ENCODE measurements at regions not wholly inside any gene's neighbourhood (a gene's known extent, or its start where the extent isn't known, plus 50 kb on each side); places are given as distances from the start of the nearest gene placed in this dataset.

DNA sequence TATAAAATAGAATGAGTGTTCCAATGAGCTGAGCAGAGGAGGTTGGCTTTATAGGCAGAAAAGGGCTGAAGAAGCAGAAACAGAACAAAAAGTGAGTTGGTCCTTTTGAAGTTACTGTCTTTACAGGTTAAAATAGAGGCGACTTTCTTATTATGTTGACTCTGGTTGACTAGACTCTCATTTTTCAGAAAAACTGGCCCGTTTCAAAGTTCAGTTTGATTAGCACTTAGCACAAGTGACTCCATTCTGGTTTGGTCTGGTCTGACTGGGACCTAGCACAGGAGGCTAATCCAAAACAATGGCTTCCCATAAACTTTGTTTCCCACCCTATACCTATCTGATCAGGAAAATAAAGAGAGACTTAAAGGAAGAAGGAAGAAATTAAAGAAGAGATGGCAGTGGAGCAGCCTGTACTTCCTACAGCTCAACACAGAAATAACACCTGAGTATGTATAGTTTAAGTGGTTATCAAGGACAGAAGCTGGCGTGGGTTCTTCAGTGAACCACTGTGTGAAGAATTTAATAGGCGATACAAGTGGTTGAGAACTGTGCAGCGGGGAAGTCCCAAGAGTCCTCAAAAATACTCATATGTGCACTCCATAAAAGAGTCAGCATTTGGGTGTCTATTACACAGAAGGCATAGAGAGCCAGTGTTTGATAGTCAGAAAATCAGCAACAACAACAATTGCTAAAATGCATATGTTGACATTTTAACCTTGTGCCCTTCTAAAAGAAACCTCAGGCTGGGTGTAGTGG, 554.8 kb upstream of the HTR2C start:
- no peaks in the 10 kb centered on the region for H3K4me1 ChIP-seq (ENCODE audit: control insufficient read depth, insufficient read depth, low read length)
- no peak overlapping the region for H3K4me3 ChIP-seq (ENCODE audit: low read depth, low read length)
- H3K27ac ChIP-seq (ENCODE audit: extremely low read depth, low read depth, low read length), result no peak overlapping the region
- ChIA-PET POLR2A (no interaction called here), CTCF (interaction anchor here (1.0 kb wide), 1 partner anchor 8 kb away, joined by 3 read pairs; no protein-coding TSS in a partner anchor)
- H3K9me3 ChIP-seq (ENCODE audit: control insufficient read depth, insufficient read depth, low read depth, low read length), result no peaks in the 10 kb centered on the region; the same call in 1 of the 2 replicates
- no peaks in the 10 kb centered on the region for H3K36me3 ChIP-seq (ENCODE audit: control insufficient read depth in 2 of 2, insufficient read depth in 1 of 2, low read length in 2 of 2)
- TF ChIP-seq RBAK (tag by site-specific recombination; IDR thresholded peaks at IDR 0.05) (no peak), ZNF404 (tag by site-specific recombination; IDR thresholded peaks at IDR 0.05) (no peak), EGR2 (tag by site-specific recombination; IDR thresholded peaks at IDR 0.05; ENCODE audit: low read depth) (no peak), ZNF2 (tag by site-specific recombination; IDR thresholded peaks at IDR 0.05) (no peak), YY2 (tag by site-specific recombination; IDR thresholded peaks at IDR 0.05) (no peak), ZNF747 (tag by site-specific recombination; IDR thresholded peaks at IDR 0.05) (no peak), KLF1 (tag by site-specific recombination; IDR thresholded peaks at IDR 0.05) (no peak), ZSCAN23 (tag by site-specific recombination; IDR thresholded peaks at IDR 0.05) (no peak), GLI2 (tag by site-specific recombination; IDR thresholded peaks at IDR 0.05; ENCODE audit: borderline replicate concordance, low read depth) (no peak)
- TF ChIP-seq, protein P1, sequence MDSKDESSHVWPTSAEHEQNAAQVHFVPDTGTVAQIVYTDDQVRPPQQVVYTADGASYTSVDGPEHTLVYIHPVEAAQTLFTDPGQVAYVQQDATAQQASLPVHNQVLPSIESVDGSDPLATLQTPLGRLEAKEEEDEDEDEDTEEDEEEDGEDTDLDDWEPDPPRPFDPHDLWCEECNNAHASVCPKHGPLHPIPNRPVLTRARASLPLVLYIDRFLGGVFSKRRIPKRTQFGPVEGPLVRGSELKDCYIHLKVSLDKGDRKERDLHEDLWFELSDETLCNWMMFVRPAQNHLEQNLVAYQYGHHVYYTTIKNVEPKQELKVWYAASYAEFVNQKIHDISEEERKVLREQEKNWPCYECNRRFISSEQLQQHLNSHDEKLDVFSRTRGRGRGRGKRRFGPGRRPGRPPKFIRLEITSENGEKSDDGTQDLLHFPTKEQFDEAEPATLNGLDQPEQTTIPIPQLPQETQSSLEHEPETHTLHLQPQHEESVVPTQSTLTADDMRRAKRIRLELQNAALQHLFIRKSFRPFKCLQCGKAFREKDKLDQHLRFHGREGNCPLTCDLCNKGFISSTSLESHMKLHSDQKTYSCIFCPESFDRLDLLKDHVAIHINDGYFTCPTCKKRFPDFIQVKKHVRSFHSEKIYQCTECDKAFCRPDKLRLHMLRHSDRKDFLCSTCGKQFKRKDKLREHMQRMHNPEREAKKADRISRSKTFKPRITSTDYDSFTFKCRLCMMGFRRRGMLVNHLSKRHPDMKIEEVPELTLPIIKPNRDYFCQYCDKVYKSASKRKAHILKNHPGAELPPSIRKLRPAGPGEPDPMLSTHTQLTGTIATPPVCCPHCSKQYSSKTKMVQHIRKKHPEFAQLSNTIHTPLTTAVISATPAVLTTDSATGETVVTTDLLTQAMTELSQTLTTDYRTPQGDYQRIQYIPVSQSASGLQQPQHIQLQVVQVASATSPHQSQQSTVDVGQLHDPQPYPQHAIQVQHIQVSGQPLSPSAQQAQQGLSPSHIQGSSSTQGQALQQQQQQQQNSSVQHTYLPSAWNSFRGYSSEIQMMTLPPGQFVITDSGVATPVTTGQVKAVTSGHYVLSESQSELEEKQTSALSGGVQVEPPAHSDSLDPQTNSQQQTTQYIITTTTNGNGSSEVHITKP (tag by site-specific recombination; IDR thresholded peaks at IDR 0.05), result no peak
- TF ChIP-seq, protein P2, sequence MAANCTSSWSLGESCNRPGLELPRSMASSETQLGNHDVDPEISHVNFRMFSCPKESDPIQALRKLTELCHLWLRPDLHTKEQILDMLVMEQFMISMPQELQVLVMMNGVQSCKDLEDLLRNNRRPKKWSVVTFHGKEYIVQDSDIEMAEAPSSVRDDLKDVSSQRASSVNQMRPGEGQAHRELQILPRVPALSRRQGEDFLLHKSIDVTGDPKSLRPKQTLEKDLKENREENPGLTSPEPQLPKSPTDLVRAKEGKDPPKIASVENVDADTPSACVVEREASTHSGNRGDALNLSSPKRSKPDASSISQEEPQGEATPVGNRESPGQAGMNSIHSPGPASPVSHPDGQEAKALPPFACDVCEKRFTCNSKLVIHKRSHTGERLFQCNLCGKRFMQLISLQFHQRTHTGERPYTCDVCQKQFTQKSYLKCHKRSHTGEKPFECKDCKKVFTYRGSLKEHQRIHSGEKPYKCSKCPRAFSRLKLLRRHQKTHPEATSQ (tag by site-specific recombination; IDR thresholded peaks at IDR 0.05), result no peak

DNA sequence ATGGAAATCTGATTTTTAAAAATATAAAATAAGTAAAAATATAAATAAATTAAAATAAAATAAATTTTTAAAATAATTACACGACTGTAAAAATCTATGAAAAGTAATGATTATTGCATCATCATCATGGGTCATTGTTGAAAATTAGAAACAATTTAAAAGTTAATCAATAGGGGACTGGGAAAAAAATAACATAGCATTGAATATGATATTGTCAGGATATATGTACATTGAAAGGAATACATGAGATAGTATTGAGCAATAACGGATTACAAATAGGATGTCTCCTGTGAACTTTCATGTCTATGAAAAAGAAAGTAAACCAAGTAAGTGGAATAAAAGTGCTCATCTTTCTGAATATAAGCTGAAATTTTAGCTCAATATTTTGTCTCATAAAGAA, 566.8 kb upstream of the HTR2C start:
- ChIA-PET CTCF (interaction anchor here (0.5 kb wide), 1 partner anchor 48 kb away, joined by 4 read pairs; no protein-coding TSS in a partner anchor), POLR2A (no interaction called here)
- Histone ChIP-seq H3K27ac (ENCODE audit: extremely low read depth, low read depth, low read length) (no peak overlapping the region), H3K4me1 (ENCODE audit: control insufficient read depth, insufficient read depth, low read length) (no peaks in the 10 kb centered on the region), H3K4me3 (ENCODE audit: low read depth, low read length) (no peak overlapping the region), H3K36me3 (ENCODE audit: control insufficient read depth in 2 of 2, insufficient read depth in 1 of 2, low read length in 2 of 2) (no peaks in the 10 kb centered on the region), H3K9me3 (ENCODE audit: control insufficient read depth, insufficient read depth, low read depth, low read length) (no peaks in the 10 kb centered on the region)
- TF ChIP-seq ZFP37 (tag by site-specific recombination; IDR thresholded peaks at IDR 0.05), result no peak
- TF ChIP-seq, protein P3, sequence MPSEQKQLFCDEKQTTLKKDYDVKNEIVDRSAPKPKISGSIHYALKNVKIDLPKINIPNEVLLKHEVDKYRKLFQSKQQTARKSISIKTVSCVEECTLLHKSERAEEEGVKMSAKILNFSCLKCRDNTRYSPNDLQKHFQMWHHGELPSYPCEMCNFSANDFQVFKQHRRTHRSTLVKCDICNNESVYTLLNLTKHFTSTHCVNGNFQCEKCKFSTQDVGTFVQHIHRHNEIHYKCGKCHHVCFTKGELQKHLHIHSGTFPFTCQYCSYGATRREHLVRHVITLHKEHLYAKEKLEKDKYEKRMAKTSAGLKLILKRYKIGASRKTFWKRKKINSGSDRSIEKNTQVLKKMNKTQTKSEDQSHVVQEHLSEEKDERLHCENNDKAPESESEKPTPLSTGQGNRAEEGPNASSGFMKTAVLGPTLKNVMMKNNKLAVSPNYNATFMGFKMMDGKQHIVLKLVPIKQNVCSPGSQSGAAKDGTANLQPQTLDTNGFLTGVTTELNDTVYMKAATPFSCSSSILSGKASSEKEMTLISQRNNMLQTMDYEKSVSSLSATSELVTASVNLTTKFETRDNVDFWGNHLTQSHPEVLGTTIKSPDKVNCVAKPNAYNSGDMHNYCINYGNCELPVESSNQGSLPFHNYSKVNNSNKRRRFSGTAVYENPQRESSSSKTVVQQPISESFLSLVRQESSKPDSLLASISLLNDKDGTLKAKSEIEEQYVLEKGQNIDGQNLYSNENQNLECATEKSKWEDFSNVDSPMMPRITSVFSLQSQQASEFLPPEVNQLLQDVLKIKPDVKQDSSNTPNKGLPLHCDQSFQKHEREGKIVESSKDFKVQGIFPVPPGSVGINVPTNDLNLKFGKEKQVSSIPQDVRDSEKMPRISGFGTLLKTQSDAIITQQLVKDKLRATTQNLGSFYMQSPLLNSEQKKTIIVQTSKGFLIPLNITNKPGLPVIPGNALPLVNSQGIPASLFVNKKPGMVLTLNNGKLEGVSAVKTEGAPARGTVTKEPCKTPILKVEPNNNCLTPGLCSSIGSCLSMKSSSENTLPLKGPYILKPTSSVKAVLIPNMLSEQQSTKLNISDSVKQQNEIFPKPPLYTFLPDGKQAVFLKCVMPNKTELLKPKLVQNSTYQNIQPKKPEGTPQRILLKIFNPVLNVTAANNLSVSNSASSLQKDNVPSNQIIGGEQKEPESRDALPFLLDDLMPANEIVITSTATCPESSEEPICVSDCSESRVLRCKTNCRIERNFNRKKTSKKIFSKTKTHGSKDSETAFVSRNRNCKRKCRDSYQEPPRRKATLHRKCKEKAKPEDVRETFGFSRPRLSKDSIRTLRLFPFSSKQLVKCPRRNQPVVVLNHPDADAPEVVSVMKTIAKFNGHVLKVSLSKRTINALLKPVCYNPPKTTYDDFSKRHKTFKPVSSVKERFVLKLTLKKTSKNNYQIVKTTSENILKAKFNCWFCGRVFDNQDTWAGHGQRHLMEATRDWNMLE (tag by site-specific recombination; conservative IDR thresholded peaks at IDR 0.05; ENCODE audit: low read depth), result no peak
- TF ChIP-seq ZNF501 (tag by site-specific recombination; IDR thresholded peaks at IDR 0.05), result no peak
- no peak for TF ChIP-seq ZNF76 (tag by site-specific recombination; IDR thresholded peaks at IDR 0.05; ENCODE audit: borderline replicate concordance, low read depth)
- TF ChIP-seq, protein P4, sequence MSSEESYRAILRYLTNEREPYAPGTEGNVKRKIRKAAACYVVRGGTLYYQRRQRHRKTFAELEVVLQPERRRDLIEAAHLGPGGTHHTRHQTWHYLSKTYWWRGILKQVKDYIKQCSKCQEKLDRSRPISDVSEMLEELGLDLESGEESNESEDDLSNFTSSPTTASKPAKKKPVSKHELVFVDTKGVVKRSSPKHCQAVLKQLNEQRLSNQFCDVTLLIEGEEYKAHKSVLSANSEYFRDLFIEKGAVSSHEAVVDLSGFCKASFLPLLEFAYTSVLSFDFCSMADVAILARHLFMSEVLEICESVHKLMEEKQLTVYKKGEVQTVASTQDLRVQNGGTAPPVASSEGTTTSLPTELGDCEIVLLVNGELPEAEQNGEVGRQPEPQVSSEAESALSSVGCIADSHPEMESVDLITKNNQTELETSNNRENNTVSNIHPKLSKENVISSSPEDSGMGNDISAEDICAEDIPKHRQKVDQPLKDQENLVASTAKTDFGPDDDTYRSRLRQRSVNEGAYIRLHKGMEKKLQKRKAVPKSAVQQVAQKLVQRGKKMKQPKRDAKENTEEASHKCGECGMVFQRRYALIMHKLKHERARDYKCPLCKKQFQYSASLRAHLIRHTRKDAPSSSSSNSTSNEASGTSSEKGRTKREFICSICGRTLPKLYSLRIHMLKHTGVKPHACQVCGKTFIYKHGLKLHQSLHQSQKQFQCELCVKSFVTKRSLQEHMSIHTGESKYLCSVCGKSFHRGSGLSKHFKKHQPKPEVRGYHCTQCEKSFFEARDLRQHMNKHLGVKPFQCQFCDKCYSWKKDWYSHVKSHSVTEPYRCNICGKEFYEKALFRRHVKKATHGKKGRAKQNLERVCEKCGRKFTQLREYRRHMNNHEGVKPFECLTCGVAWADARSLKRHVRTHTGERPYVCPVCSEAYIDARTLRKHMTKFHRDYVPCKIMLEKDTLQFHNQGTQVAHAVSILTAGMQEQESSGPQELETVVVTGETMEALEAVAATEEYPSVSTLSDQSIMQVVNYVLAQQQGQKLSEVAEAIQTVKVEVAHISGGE (tag by site-specific recombination; conservative IDR thresholded peaks at IDR 0.05; ENCODE audit: low read depth), result no peak
- TF ChIP-seq ZNF561 (tag by site-specific recombination; IDR thresholded peaks at IDR 0.05; ENCODE audit: borderline replicate concordance), result no peak
- no peak for TF ChIP-seq ZNF23 (tag by site-specific recombination; IDR thresholded peaks at IDR 0.05; ENCODE audit: borderline replicate concordance)
- TF ChIP-seq ZNF837 (tag by site-specific recombination; IDR thresholded peaks at IDR 0.05), result no peak
- TF ChIP-seq ZEB2 (tag by site-specific recombination; IDR thresholded peaks at IDR 0.05), result no peak
- TF ChIP-seq SP2 (tag by site-specific recombination; IDR thresholded peaks at IDR 0.05), result no peak

All from HEK293 (cell line).